PC-3 (cell line): ENCODE measurements at regions not wholly inside any gene's neighbourhood (a gene's known extent, or its start where the extent isn't known, plus 50 kb on each side); places are given as distances from the start of the nearest gene placed in this dataset.
A peak's percentile ranks its signal among the peaks of the same experiment; 100 is the strongest.

ENCODE experiments used
- ATAC-seq: fragments of 200-7000 bp; cut with Tn5 transposase; 2 replicates; pipeline ENCODE4 v1.9.1; 2020; ENCODE audit warnings: mild to moderate bottlenecking, moderate library complexity
- BruUV-seq: library from RNA; stranded (reverse); fragments of 400-500 nt; replicated peaks from 2 replicates; lab custom pipeline; 2021; lab: Mats Ljungman, UMichigan
- CTCF ChIA-PET: fragments of 300-600 bp; sonication (Branson Sonifier 250); formaldehyde crosslinking; loops from one replicate; lab custom pipeline; 2022; ENCODE audit warnings: antibody characterized with exemption; lab: Charles Lee
- POLR2A ChIA-PET: fragments of 300-600 bp; sonication (Branson Sonifier 250); formaldehyde crosslinking; loops from one replicate; lab custom pipeline; 2022; ENCODE audit warnings: antibody characterized with exemption; ENCODE audit not compliant: unreplicated experiment; lab: Charles Lee
- DNase-seq: peaks from one replicate; pipeline ENCODE4 v3.0.0-alpha.2; 2015
- H2AFZ ChIP-seq: fragments of 300-600 bp; sonication (generic); 2 replicates; pipeline ENCODE4 v1.6.0; 2016; ENCODE audit warnings: antibody characterized with exemption, low read length
- H3F3A ChIP-seq: fragments of 300-600 bp; sonication (generic); one replicate; pipeline ENCODE4 v1.6.0; 2017; ENCODE audit warnings: antibody characterized with exemption, low read length, control low read depth, mild to moderate bottlenecking; ENCODE audit not compliant: unreplicated experiment
- H3K27ac ChIP-seq: fragments of 300-600 bp; sonication (generic); 2 replicates; pipeline ENCODE4 v1.5.1; 2016; ENCODE audit warnings: mild to moderate bottlenecking, low read length
- H3K27me3 ChIP-seq: fragments of 300-600 bp; sonication (generic); 2 replicates; pipeline ENCODE4 v1.6.1; 2016; ENCODE audit warnings: low read length, mixed read lengths
- H3K36me3 ChIP-seq: fragments of 300-600 bp; sonication (generic); 2 replicates; pipeline ENCODE4 v1.6.1; 2016; ENCODE audit warnings: low read depth, mixed run types, low read length, mixed read lengths
- H3K4me1 ChIP-seq: fragments of 300-600 bp; sonication (generic); 2 replicates; pipeline ENCODE4 v1.5.1; 2016; ENCODE audit warnings: low read length; ENCODE audit not compliant: insufficient read depth
- H3K4me2 ChIP-seq: fragments of 300-600 bp; sonication (generic); 2 replicates; pipeline ENCODE4 v1.6.0; 2016; ENCODE audit warnings: low read length
- H3K4me3 ChIP-seq: fragments of 300-600 bp; sonication (generic); 2 replicates; pipeline ENCODE4 v1.5.1; 2016; ENCODE audit warnings: mild to moderate bottlenecking, low read length, mixed read lengths
- H3K79me2 ChIP-seq: fragments of 300-600 bp; sonication (generic); 2 replicates; pipeline ENCODE4 v1.6.1; 2017; ENCODE audit warnings: low read length, mixed read lengths
- H3K9ac ChIP-seq: fragments of 300-600 bp; sonication (generic); 2 replicates; pipeline ENCODE4 v1.6.0; 2016; ENCODE audit warnings: mild to moderate bottlenecking, low read length
- H3K9me2 ChIP-seq: fragments of 300-600 bp; sonication (generic); replicated peaks from 2 replicates; pipeline ENCODE4 v1.6.1; 2016; ENCODE audit warnings: mixed run types, low read length, mixed read lengths
- H3K9me3 ChIP-seq: fragments of 300-600 bp; sonication (generic); 2 replicates; pipeline ENCODE4 v1.6.1; 2016; ENCODE audit warnings: low read length, mixed read lengths
- H4K20me1 ChIP-seq: fragments of 300-600 bp; sonication (generic); 2 replicates; pipeline ENCODE4 v1.6.1; 2016; ENCODE audit warnings: low read length, mixed read lengths
- EZH2 ChIP-seq: fragments of 300-600 bp; sonication (generic); IDR thresholded peaks from one replicate; pipeline ENCODE4 v1.6.1; 2017; ENCODE audit warnings: antibody characterized with exemption, mild to moderate bottlenecking, low read length; ENCODE audit not compliant: unreplicated experiment
- EZH2phosphoT487 ChIP-seq: fragments of 300-600 bp; sonication (generic); IDR thresholded peaks from 2 replicates; pipeline ENCODE4 v1.6.1; 2018; ENCODE audit warnings: mild to moderate bottlenecking, antibody characterized with exemption, low read length, borderline replicate concordance
- intact Hi-C: fragments of 100-400 bp; cut with micrococcal nuclease; formaldehyde crosslinking; loops from 2 replicates; pipeline ENCODE4 v1.9.0; 2023
- TF ChIP-seq, protein P1 (sequence below): fragments of 300-600 bp; sonication (generic); conservative IDR thresholded peaks from 2 replicates; pipeline ENCODE4 v1.5.1; 2017; ENCODE audit warnings: antibody characterized with exemption, low read depth, mild to moderate bottlenecking, low read length

DNA sequence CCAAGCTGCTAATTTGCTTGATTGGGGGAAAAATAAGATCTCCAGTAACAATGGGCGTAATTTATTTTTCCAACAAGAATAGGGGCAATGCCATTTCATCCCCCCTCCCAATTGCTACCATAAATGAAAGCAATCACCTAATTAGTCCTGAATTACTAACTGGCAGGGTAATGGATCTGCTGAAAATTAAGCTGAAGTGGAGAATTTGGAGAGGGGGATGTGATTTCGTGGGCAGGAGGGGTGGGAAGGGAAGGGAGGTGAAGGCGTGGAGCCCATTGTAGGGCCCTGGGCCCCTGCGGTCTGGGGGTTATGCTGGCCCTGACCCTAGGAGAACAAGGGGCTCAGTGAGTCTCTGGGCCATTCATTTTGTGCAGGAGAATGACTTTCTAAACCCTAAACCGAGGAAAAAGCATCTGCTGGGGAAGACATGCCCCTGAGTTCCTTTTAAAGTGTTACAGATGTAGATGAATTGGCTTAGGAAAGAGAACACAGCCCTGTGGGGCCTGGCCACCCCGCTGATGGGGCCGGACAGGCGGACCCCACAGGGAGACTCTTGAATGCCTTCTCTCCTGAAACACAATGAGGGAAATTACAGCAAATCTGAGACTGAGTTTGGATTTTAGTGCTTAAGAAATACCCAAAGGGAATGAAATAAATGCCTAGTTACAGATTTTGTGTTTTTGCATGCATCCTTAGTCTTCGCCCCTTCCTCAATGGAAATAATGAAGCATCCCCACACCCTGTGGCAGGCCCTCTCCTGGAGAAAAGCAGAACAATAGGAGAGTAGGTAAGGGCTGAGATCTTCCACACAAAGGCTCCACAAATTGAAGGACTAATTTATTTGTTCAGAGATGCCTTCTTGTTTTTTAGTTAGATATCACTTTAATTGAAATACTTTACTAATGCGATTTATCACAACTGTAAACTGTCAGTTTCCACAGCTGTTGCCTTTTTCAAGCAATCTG is 143.2 kb downstream of the PSAT1 start:
- peak overlapping the region; percentile 28; the same call in 1 of the 2 replicates for H3K4me2 ChIP-seq
- BruUV-seq = no TSS peak
- ATAC-seq = no peak
- H3K27ac ChIP-seq = no peak overlapping the region
- no peak overlapping the region for H3K4me3 ChIP-seq
- no peaks in the 10 kb centered on the region for H3K36me3 ChIP-seq
- no peak for DNase-seq
- H3K9me2 ChIP-seq = no peaks in the 10 kb centered on the region
- H3K9me3 ChIP-seq = no peaks in the 10 kb centered on the region
- H3K27me3 ChIP-seq = no peaks in the 10 kb centered on the region
- POLR2A ChIA-PET = no interaction called here
- H3K4me1 ChIP-seq = no peaks in the 10 kb centered on the region; the same call in 1 of the 2 replicates
- H3K9ac ChIP-seq = no peak overlapping the region
- CTCF ChIA-PET = interaction anchor here (0.7 to 1.5 kb wide), 2 partner anchors 74 to 160 kb away, joined by 3 to 4 read pairs; no protein-coding TSS in a partner anchor
- no peaks in the 10 kb centered on the region for H3F3A ChIP-seq
- intact Hi-C loops = loop anchor here (1.0 kb wide), 1 partner anchor 162 kb away; no protein-coding TSS in a partner anchor
- H3K79me2 ChIP-seq = no peaks in the 10 kb centered on the region
- no peaks in the 10 kb centered on the region for H4K20me1 ChIP-seq
- no peak overlapping the region for H2AFZ ChIP-seq
- no peak for TF ChIP-seq EZH2
- TF ChIP-seq, protein P1, sequence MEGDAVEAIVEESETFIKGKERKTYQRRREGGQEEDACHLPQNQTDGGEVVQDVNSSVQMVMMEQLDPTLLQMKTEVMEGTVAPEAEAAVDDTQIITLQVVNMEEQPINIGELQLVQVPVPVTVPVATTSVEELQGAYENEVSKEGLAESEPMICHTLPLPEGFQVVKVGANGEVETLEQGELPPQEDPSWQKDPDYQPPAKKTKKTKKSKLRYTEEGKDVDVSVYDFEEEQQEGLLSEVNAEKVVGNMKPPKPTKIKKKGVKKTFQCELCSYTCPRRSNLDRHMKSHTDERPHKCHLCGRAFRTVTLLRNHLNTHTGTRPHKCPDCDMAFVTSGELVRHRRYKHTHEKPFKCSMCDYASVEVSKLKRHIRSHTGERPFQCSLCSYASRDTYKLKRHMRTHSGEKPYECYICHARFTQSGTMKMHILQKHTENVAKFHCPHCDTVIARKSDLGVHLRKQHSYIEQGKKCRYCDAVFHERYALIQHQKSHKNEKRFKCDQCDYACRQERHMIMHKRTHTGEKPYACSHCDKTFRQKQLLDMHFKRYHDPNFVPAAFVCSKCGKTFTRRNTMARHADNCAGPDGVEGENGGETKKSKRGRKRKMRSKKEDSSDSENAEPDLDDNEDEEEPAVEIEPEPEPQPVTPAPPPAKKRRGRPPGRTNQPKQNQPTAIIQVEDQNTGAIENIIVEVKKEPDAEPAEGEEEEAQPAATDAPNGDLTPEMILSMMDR = 0 out of 2 replicates have a peak, but pooled peaks have one; percentile 22

DNA sequence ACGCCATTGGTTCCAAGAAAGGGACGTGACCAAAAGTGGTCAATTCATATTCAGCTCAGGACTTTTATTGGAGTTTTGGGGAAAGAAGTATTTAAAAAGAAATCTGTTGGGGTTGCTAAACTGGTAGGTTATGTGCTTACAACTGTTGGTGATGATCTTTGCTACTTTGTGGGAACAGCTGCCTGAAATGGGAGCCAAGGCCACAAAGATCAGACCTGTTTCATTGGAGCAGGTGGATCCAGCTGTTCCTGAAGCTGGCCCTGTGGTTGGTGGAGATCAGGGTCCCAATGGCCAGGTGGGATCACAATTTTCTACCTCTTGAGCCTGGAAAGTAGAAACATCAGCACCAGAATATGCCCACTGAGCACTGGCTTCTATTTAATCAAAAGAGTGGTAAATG is 144.5 kb downstream of the PSAT1 start:
- Histone ChIP-seq H4K20me1 (no peaks in the 10 kb centered on the region), H3K4me3 (no peak overlapping the region), H3K4me1 (no peaks in the 10 kb centered on the region; the same call in 1 of the 2 replicates), H3F3A (no peaks in the 10 kb centered on the region), H3K9ac (no peak overlapping the region), H3K27ac (no peak overlapping the region), H3K4me2 (no peak overlapping the region), H2AFZ (no peak overlapping the region), H3K27me3 (no peaks in the 10 kb centered on the region), H3K36me3 (no peaks in the 10 kb centered on the region), H3K79me2 (no peaks in the 10 kb centered on the region), H3K9me2 (no peaks in the 10 kb centered on the region), H3K9me3 (no peaks in the 10 kb centered on the region)
- ATAC-seq (no peak), DNase-seq (no peak)
- no TSS peak for BruUV-seq
- TF ChIP-seq, protein P1 = no peak
- no peak for TF ChIP-seq EZH2
- no peak for TF ChIP-seq EZH2phosphoT487
- ChIA-PET POLR2A (no interaction called here), CTCF (no interaction called here)
- intact Hi-C loops = no loop called here
